GM19328 (cell line): ENCODE measurements at regions not wholly inside any gene's neighbourhood (a gene's known extent, or its start where the extent isn't known, plus 50 kb on each side); places are given as distances from the start of the nearest gene placed in this dataset.
"Not testable (repeated sequence)": the region's sequence is repeated elsewhere in the genome, so short reads cannot be mapped to it uniquely, and the experiment has no call there.

Experiments
- ATAC-seq: cut with Tn5 transposase; IDR thresholded peaks from one replicate; pipeline ENCODE4 v1.9.1; 2021; ENCODE audit warnings: mild to moderate bottlenecking, moderate library complexity; ENCODE audit not compliant: unreplicated experiment

- no peak for ATAC-seq
Measured at GRCh38 chr14:83575301-83575700, 1954.6 kb upstream of the FLRT2 start.

- no peak for ATAC-seq
Measured at GRCh38 chr14:83583201-83583600, 1946.7 kb upstream of the FLRT2 start.

DNA sequence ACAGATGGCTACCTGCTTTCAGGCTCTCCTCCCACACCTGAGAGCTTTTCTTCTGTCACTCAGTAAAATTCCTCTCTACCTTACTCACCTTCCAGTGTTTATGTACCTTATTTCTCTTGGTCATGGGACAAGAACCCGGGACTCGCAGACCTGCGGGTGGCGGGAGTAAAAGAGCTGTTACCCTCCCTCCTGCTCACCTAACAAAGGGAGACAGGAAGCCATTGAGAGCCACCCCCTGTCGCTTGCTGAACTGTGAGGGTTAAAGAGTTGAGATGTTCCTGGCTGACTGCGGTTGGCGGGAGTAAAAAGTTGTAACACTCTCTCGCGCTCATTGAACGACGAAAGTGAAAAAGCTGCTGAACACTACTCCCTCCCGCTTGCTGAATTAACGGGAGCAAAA, 1935.1 kb upstream of the FLRT2 start:
- ATAC-seq = no peak

DNA sequence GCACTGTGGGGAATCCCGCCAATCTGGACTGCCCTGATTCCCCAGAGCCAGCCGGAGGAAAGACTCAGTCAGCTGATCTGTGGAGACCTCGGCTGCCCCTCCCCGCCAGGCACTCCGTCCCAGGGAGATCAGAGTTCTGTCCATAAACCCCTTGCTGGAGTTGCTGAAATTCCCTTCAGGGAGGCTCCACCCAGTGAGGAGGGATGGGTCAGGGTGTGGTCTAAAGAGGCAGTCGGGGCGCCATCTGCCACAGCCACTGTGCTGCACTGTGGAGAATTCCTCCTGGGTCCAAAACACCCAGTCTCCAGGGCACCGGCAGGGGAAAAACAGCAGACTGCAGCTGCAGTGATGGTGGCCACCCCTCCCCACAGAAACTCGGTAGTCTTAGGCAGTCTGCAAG, 1922.3 kb upstream of the FLRT2 start:
- ATAC-seq = no peak

GRCh38 chr14:83611491-83611890, 1918.5 kb upstream of the FLRT2 start:
- no peak for ATAC-seq

GRCh38 chr14:83611906-83612390, 1918.0 kb upstream of the FLRT2 start:
- no peak for ATAC-seq

DNA sequence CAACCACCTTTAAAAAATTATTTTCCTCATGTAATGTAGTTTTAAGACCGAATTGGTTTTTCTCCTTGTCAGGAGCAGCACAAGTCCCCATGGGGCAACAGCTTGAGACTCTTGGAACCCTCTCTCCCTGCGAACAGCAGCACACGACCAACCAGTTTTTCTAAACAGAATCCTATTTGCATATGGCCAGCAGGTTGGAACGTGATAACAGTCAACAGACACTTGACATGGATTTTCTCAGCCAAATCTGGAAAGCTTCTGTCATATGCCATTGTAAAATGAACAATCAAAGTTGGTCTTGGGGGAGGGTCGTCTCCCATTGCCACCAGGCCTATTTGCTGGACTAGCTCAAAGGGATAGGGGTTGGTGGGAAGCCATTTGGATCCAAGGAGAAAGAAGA, 1915.0 kb upstream of the FLRT2 start:
- no peak for ATAC-seq

DNA sequence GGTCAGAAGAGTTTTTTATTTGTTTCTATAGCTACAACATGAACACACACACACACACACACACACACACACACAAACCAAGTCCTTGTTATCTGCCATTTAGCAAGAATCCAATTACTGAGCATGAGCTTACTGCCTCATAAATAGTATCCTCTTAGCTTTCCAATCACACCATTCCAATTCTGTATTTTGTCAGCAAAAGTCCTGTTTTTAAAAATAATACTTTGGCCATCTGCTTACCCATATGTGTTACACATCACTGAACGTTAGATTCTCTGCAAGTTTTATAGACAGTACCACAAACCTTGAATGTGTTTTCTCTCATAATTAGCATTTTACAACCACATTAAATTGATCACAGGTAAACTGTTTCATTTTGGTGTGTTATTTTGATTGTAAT, 1905.4 kb upstream of the FLRT2 start:
- ATAC-seq = no peak

DNA sequence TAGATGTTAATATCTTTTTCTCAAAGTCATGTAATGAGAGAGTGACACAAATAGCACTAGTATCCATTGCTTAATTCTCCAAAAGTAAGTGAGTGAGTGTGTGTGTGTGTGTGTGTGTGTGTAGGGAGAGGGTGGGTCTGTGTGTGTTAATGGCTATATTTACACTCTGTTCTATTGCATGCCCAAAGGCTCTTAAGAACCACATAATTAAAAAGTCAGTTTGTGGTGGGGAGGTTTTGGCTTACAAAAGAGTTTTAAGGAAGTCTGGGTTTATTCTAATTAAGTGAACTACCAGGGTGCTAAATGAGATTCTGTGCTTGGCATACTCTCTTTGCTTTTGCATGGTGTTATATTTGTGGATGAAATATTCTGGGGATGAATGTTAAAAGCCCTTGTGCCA, 1897.6 kb upstream of the FLRT2 start:
- no peak for ATAC-seq

- ATAC-seq = no peak
Measured at GRCh38 chr14:83638748-83639504, 1891.0 kb upstream of the FLRT2 start.

GRCh38 chr14:83639505-83639875, 1890.5 kb upstream of the FLRT2 start:
- not testable (repeated sequence) for ATAC-seq

- ATAC-seq = no peak
Measured at GRCh38 chr14:83646228-83646627, 1883.7 kb upstream of the FLRT2 start.

GRCh38 chr14:83660597-83660996, 1869.3 kb upstream of the FLRT2 start:
- ATAC-seq = no peak

GRCh38 chr14:83664389-83664788, 1865.6 kb upstream of the FLRT2 start:
- no peak for ATAC-seq

DNA sequence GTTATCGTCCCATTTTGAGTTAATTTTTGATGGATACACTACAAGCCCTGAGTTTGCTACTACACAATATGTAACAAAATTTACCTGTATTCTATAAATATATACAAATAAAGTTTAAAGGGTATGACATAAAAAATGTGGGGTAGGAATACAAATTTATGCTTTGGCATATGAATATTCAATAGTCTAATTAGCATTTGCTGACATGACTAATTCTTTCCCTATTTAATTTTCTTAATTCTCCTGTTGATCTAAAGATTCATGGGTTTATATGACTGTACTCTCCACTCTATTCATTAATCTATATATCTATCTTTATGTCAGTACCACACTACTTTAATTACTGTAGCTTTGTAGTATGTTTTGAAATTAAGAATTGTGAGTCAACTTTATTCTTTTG, 1840.7 kb upstream of the FLRT2 start:
- no peak for ATAC-seq

- ATAC-seq = no peak
Measured at GRCh38 chr14:83697099-83697498, 1832.8 kb upstream of the FLRT2 start.

GRCh38 chr14:83702619-83703018, 1827.3 kb upstream of the FLRT2 start:
- ATAC-seq = no peak

GRCh38 chr14:83706231-83706954, 1823.6 kb upstream of the FLRT2 start:
- no peak for ATAC-seq

DNA sequence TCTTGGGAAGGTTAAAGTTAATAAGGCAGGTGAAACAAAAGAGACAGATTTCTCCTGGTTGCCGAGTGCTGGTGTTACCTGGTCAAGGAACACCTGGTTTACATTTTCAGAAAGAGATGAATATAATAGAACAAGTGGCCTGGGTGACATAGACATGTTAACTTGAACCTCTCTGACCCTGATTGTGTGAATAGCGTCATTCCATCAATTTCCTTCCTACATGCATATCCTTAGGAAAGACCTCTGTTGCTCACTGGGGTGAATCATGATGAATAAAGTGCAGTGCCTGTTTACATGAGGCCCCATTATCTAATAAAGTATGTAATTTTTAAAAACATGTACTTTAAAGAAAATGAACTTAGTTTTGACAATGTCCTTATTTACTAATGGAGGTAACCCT, 1822.9 kb upstream of the FLRT2 start:
- no peak for ATAC-seq

DNA sequence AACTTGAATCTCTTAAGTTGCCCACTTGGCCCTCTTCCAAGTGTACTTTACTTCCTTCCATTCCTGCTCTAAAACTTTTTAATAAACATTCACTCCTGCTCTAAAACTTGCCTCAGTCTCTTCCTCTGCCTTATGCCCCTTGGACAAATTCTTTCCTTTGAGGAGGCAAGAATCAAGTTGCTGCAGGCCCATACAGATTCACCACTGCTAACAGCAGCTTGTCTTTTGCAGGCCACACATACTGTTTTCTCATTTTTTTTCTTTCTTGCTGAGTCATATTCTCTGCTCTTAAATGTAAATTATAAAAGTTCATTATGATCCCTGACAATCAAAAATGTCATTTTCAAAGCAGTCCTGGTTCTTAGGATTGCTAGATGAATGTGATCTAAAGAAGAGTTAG, 1820.8 kb upstream of the FLRT2 start:
- no peak for ATAC-seq

DNA sequence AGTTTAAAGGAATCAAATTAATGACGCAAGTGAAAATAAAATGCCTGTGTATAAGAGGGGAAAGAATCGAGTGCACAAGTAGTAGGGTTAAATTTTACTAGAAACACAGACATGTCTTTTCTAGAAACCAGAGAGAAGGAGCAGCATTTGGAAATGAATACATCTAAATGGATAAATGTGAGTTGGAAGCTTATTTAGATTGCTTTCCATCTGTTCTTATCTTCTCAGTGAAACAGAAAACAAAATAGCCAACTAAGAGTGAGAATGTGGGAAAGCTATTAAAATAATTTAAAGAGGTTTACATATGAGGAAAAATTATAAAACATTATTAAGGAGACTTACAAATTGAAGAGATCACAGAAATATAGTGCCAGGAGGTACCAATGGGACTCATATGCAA, 1818.9 kb upstream of the FLRT2 start:
- no peak for ATAC-seq

GRCh38 chr14:83712418-83713129, 1817.4 kb upstream of the FLRT2 start:
- ATAC-seq = no peak
